Left lung (tissue), 4 donors: ENCODE measurements at regions not wholly inside any gene's neighbourhood (a gene's known extent, or its start where the extent isn't known, plus 50 kb on each side); places are given as distances from the start of the nearest gene placed in this dataset.
"Not testable (repeated sequence)": the region's sequence is repeated elsewhere in the genome, so short reads cannot be mapped to it uniquely, and the experiment has no call there.

ENCODE experiments used
- ATAC-seq: fragments of 200-7000 bp; cut with Tn5 transposase; one replicate; pipeline ENCODE4 v1.9.1; 2020; ENCODE audit warnings: moderate library complexity
- DNase-seq, 4 donors: peaks; one replicate each; pipeline ENCODE4 v3.0.0-alpha.2; 2013 to 2020
- H3K27ac ChIP-seq, 2 donors: fragments of 200-600 bp; sonication (generic) in 1 of 2; one replicate each; pipeline versions ENCODE4 v1.5.0 to v1.8.0; 2020 to 2021
- H3K27me3 ChIP-seq, 2 donors: fragments of 200-600 bp; sonication (generic) in 1 of 2; one replicate each; pipeline versions ENCODE4 v1.5.0 to v1.8.0; 2020 to 2021
- H3K36me3 ChIP-seq, 2 donors: fragments of 200-600 bp; sonication (generic) in 1 of 2; one replicate each; pipeline versions ENCODE4 v1.5.0 to v1.8.0; 2020 to 2021
- H3K4me1 ChIP-seq, 2 donors: fragments of 200-600 bp; one replicate each; pipeline ENCODE4 v1.8.0; 2021
- H3K4me3 ChIP-seq, 2 donors: fragments of 200-600 bp; sonication (generic) in 1 of 2; one replicate each; pipeline versions ENCODE4 v1.5.0 to v1.8.0; 2020 to 2021; ENCODE audit warnings: mild to moderate bottlenecking in 1 of 2
- H3K9me3 ChIP-seq, 2 donors: fragments of 200-600 bp; sonication (generic) in 1 of 2; one replicate each; pipeline versions ENCODE4 v1.5.0 to v1.8.0; 2020 to 2021
- intact Hi-C, 2 donors: fragments of 100-400 bp; cut with DNase I; formaldehyde crosslinking; loops; one replicate each; pipeline versions ENCODE4 v1.11.2 to v1.14.2; 2022
- TF ChIP-seq, protein P1 (sequence below), 2 donors: fragments of 200-600 bp; sonication (generic) in 1 of 2; IDR thresholded peaks; one replicate each; pipeline versions ENCODE4 v1.5.0 to v1.8.0; 2021; ENCODE audit warnings: antibody characterized with exemption in 2 of 2
- donor health status: DM: no; HTN: yes; CAD: no.
- donor health status: DM: no; HTN: no; CAD: no.

DNA sequence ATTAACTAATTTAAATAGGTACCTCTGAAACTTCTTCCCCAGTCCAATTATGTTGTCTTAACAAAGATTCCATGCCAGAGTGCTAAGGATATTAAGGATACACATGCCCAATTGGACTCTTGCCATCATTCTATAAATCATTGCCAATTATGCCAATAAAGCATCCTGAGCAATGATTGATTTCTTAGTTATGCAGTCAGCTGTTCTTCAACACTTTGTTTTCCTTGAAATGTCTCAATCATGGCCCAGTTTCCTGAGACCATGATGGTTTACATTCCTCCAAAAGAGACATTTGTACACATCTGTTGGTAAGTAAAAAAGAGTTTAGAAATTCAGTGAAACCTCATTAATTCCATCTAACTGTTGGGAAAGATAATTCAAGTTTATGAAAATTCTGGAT lies 180.4 kb upstream of the PKN2 start:
- intact Hi-C loops = no loop called here
- DNase-seq (no peak), ATAC-seq (no peak)
- TF ChIP-seq, protein P1, sequence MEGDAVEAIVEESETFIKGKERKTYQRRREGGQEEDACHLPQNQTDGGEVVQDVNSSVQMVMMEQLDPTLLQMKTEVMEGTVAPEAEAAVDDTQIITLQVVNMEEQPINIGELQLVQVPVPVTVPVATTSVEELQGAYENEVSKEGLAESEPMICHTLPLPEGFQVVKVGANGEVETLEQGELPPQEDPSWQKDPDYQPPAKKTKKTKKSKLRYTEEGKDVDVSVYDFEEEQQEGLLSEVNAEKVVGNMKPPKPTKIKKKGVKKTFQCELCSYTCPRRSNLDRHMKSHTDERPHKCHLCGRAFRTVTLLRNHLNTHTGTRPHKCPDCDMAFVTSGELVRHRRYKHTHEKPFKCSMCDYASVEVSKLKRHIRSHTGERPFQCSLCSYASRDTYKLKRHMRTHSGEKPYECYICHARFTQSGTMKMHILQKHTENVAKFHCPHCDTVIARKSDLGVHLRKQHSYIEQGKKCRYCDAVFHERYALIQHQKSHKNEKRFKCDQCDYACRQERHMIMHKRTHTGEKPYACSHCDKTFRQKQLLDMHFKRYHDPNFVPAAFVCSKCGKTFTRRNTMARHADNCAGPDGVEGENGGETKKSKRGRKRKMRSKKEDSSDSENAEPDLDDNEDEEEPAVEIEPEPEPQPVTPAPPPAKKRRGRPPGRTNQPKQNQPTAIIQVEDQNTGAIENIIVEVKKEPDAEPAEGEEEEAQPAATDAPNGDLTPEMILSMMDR (IDR thresholded peaks at IDR 0.05) = no peak
- no peaks in the 10 kb centered on the region for H3K9me3 ChIP-seq
- no peak overlapping the region for H3K27ac ChIP-seq
- no peak overlapping the region for H3K4me3 ChIP-seq
- H3K27me3 ChIP-seq = no peaks in the 10 kb centered on the region
- H3K36me3 ChIP-seq = no peaks in the 10 kb centered on the region
- H3K4me1 ChIP-seq = no peaks in the 10 kb centered on the region

DNA sequence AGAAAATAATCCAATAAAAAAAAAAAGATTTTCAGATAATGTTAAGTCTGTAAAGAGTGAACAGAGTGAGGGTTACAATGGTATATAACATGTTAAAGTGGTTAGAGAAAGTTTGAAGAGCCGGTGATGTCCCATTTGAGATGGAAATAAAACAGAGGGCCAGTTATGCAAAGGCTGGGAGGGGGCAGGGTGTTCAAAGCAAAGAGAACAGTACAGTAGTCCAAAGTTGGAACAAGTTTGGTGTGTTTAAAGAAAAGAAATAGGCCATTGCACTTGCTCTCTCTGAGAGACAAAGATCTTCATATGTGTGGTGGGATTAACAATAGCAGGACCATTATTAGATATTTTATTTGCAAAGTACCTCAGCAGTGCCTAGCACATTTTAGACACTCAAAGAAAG lies 179.5 kb upstream of the PKN2 start:
- DNase-seq = no peak
- ATAC-seq = no peak
- TF ChIP-seq, protein P1 (IDR thresholded peaks at IDR 0.05) = no peak
- Histone ChIP-seq H3K27ac (no peak overlapping the region), H3K36me3 (no peaks in the 10 kb centered on the region), H3K4me1 (no peaks in the 10 kb centered on the region), H3K27me3 (no peaks in the 10 kb centered on the region), H3K9me3 (no peaks in the 10 kb centered on the region), H3K4me3 (no peak overlapping the region)
- intact Hi-C loops = no loop called here

DNA sequence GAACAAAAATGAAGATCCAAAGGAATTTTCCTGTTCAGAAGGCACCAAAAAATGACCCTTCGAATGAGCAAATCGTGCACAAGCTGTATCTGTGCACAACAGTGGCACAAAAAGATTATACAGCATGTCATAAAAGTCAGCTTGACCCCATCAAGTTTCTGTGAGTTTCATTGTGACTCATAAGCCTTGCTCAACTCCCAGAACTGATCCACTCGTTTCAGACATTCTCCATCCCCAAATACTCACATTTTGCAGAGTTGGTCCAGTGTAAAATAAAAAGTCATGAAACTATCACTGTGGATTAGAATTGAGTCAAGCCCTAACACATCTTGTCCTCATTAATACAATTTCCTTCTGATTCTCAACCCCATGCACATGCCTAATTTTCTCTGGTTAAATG lies 174.7 kb upstream of the PKN2 start:
- TF ChIP-seq, protein P1 (IDR thresholded peaks at IDR 0.05) = no peak
- Histone ChIP-seq H3K4me3 (no peak overlapping the region), H3K36me3 (no peaks in the 10 kb centered on the region), H3K27me3 (no peaks in the 10 kb centered on the region), H3K27ac (no peak overlapping the region), H3K9me3 (no peaks in the 10 kb centered on the region), H3K4me1 (no peaks in the 10 kb centered on the region)
- ATAC-seq = no peak
- no peak for DNase-seq
- intact Hi-C loops = no loop called here

DNA sequence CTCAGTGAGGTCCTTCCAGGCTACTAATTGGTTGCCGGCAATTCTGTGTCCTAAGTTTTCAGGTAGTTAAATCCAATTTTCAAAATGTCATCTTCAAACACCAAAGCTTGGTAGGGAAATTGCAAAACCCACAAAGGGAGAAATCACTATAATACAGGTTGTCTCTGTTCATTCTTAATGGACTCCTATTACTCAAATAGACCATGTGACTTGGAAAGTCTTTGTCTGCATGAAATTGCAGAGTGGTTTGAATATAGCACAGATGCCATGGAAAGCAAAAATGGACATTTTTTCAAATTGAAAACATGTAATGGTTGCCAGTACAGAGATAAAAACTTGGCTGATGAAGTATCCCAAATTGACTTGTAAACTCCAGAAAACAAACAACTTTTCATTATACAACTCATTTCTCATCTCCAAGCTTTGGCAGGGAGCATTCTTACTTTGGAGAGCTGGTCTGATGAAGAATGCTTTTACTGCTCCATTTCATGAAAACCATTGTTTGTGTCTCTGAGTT lies 169.5 kb upstream of the PKN2 start:
- Histone ChIP-seq H3K4me1 (no peaks in the 10 kb centered on the region), H3K27ac (no peak overlapping the region), H3K4me3 (no peak overlapping the region), H3K36me3 (no peaks in the 10 kb centered on the region), H3K27me3 (no peaks in the 10 kb centered on the region), H3K9me3 (no peaks in the 10 kb centered on the region)
- intact Hi-C loops = no loop called here
- no peak for ATAC-seq
- TF ChIP-seq, protein P1 (IDR thresholded peaks at IDR 0.05) = no peak
- peak in 2 of 4 donors; percentile 61 to 68 for DNase-seq

DNA sequence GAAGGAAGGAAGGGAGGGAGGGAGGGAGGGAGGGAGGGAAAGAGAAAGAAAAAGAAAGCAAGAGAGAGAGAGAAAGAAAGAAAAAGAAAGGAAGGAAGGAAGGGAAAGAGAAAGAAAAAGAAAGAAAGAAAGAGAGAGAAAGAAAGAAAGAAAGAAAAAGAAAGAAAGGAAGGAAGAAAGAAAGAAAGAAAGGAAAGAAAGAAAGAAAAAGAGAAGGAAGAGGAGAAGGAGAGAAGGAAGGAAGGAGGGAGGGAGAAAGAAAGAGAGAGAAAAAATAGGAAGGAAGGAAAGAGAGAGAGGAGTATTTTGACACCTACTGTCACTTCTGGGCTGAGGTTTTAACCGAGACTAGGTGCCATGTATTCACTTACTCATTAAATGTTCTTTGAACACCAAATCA lies 166.6 kb upstream of the PKN2 start:
- H3K27ac ChIP-seq, H3K9me3 ChIP-seq, H3K4me1 ChIP-seq, H3K36me3 ChIP-seq, ATAC-seq, DNase-seq, H3K27me3 ChIP-seq, H3K4me3 ChIP-seq, intact Hi-C loops: not testable (repeated sequence)

DNA sequence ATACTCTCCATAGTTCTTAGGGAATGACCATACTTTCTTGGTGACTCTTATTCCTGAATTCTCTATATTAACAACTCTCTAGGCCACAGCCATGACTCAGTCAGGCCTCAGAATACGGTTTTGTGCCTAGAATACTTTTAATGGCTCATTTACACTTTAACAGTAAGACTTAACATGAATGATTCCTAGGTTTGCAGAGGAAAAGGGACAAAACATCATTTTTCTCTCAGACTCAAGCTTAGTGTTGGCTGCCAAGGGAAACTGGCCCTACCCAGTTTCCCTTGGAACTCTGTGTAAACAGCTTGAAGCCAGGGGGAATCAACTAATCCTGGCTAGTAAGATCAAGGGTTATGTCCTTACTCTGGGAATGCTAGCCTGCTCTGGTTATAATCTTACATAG lies 164.9 kb upstream of the PKN2 start:
- TF ChIP-seq, protein P1 (IDR thresholded peaks at IDR 0.05) = no peak
- ATAC-seq (peak; percentile 27), DNase-seq (peak in 2 of 4 donors; percentile 50 to 72)
- intact Hi-C loops = no loop called here
- no peak overlapping the region for H3K27ac ChIP-seq
- H3K36me3 ChIP-seq = no peaks in the 10 kb centered on the region
- H3K4me3 ChIP-seq = no peak overlapping the region
- H3K9me3 ChIP-seq = no peaks in the 10 kb centered on the region
- H3K4me1 ChIP-seq = no peaks in the 10 kb centered on the region
- no peaks in the 10 kb centered on the region for H3K27me3 ChIP-seq
